SK-MEL-5 (cell line): ENCODE measurements at regions not wholly inside any gene's neighbourhood (a gene's known extent, or its start where the extent isn't known, plus 50 kb on each side); places are given as distances from the start of the nearest gene placed in this dataset.

Experiments
- DNase-seq: peaks from one replicate; pipeline ENCODE4 v3.0.0-alpha.2; 2016; ENCODE audit warnings: low read depth, low spot score
- in situ Hi-C: cut with HindIII; loops from 2 replicates; pipeline ENCODE4 v1.10.0; 2016; ENCODE audit warnings: low sequenced_read_pairs, high pct_unique_total_duplicates, low pct_unique_long_range_greater_than_20kb

GRCh38 chr4:180641495-180641894, 1601.7 kb upstream of the TENM3 start:
- in situ Hi-C loops, result no loop called here
- DNase-seq, result peak; percentile 51

- in situ Hi-C loops, result no loop called here
Measured at GRCh38 chr4:180642732-180643131, 1600.5 kb upstream of the TENM3 start.

GRCh38 chr4:180650273-180650672, 1592.9 kb upstream of the TENM3 start:
- DNase-seq, result no peak
- in situ Hi-C loops, result no loop called here

More at GRCh38 chr4:180642732-180643131, 1600.5 kb upstream of the TENM3 start:
- DNase-seq, result no peak

GRCh38 chr4:180652533-180652932, 1590.7 kb upstream of the TENM3 start:
- in situ Hi-C loops, result no loop called here

GRCh38 chr4:180655886-180656285, 1587.3 kb upstream of the TENM3 start:
- in situ Hi-C loops, result no loop called here

More at GRCh38 chr4:180652533-180652932, 1590.7 kb upstream of the TENM3 start:
- no peak for DNase-seq

GRCh38 chr4:180657881-180658280, 1585.3 kb upstream of the TENM3 start:
- in situ Hi-C loops, result no loop called here
- DNase-seq, result no peak

More at GRCh38 chr4:180655886-180656285, 1587.3 kb upstream of the TENM3 start:
- no peak for DNase-seq

GRCh38 chr4:180664766-180665368, 1578.3 kb upstream of the TENM3 start:
- DNase-seq, result peak; percentile 93
- in situ Hi-C loops, result no loop called here

GRCh38 chr4:180665481-180665880, 1577.7 kb upstream of the TENM3 start:
- DNase-seq, result no peak
- in situ Hi-C loops, result no loop called here

GRCh38 chr4:180665994-180666824, 1577.0 kb upstream of the TENM3 start:
- in situ Hi-C loops, result no loop called here
- peak; percentile 86 for DNase-seq

- in situ Hi-C loops, result no loop called here
- no peak for DNase-seq
Measured at GRCh38 chr4:180668732-180669131, 1574.5 kb upstream of the TENM3 start.

GRCh38 chr4:180669680-180670079, 1573.5 kb upstream of the TENM3 start:
- in situ Hi-C loops, result no loop called here
- no peak for DNase-seq

GRCh38 chr4:180674619-180675358, 1568.4 kb upstream of the TENM3 start:
- in situ Hi-C loops, result no loop called here
- no peak for DNase-seq

GRCh38 chr4:180675359-180675650, 1567.9 kb upstream of the TENM3 start:
- DNase-seq, result no peak
- in situ Hi-C loops, result no loop called here

- in situ Hi-C loops, result no loop called here
Measured at GRCh38 chr4:180680305-180680704, 1562.9 kb upstream of the TENM3 start.

GRCh38 chr4:180682776-180683175, 1560.4 kb upstream of the TENM3 start:
- in situ Hi-C loops, result no loop called here
- no peak for DNase-seq

More at GRCh38 chr4:180680305-180680704, 1562.9 kb upstream of the TENM3 start:
- no peak for DNase-seq

- DNase-seq, result no peak
- in situ Hi-C loops, result no loop called here
Measured at GRCh38 chr4:180683186-180683585, 1560.0 kb upstream of the TENM3 start.

- no peak for DNase-seq
- in situ Hi-C loops, result no loop called here
Measured at GRCh38 chr4:180688480-180688879, 1554.7 kb upstream of the TENM3 start.

- in situ Hi-C loops, result no loop called here
- no peak for DNase-seq
Measured at GRCh38 chr4:180694875-180695274, 1548.3 kb upstream of the TENM3 start.
